Body of pancreas (tissue), 4 donors: ENCODE measurements at regions not wholly inside any gene's neighbourhood (a gene's known extent, or its start where the extent isn't known, plus 50 kb on each side); places are given as distances from the start of the nearest gene placed in this dataset.

Source experiments
- CTCF ChIP-seq, 7 experiments: fragments of 450-650 bp in 4 of 7; fragments of 200-600 bp in 3 of 7; sonication (generic) in 3 of 7; IDR thresholded peaks; one replicate each; pipeline ENCODE4 v1.5.1; 2016 to 2019; ENCODE audit warnings: antibody characterized with exemption in 7 of 7
- POLR2A ChIP-seq, 3 donors: fragments of 450-650 bp; IDR thresholded peaks; one replicate each; pipeline ENCODE4 v1.6.1; 2016; ENCODE audit warnings: antibody characterized with exemption in 3 of 3, mild to moderate bottlenecking in 2 of 3

- TF ChIP-seq CTCF (IDR thresholded peaks at IDR 0.05) (no peak), POLR2A (IDR thresholded peaks at IDR 0.05) (no peak)
Measured at GRCh38 chr2:40867829-40868228, 415.9 kb upstream of the SLC8A1 start.
